OCI-LY1 (cell line): ENCODE measurements at regions not wholly inside any gene's neighbourhood (a gene's known extent, or its start where the extent isn't known, plus 50 kb on each side); places are given as distances from the start of the nearest gene placed in this dataset.

Source experiments
- H2AFZ ChIP-seq: fragments of 200-600 bp; sonication (generic), shearing (Covaris generic); 2 replicates; pipeline ENCODE4 v1.6.0; 2014; ENCODE audit warnings: antibody characterized with exemption, mild to moderate bottlenecking, low read length
- H3F3A ChIP-seq: fragments of 200-600 bp; sonication (generic), shearing (Covaris generic); 2 replicates; pipeline ENCODE4 v1.6.0; 2014; ENCODE audit warnings: mild to moderate bottlenecking, antibody characterized with exemption, low read length, moderate library complexity; ENCODE audit not compliant: insufficient read depth
- H3K27ac ChIP-seq: fragments of 200-600 bp; sonication (generic); 2 replicates; pipeline ENCODE4 v1.5.1; 2014; ENCODE audit warnings: low read length, mixed run types, mild to moderate bottlenecking, low read depth; ENCODE audit not compliant: poor library complexity, severe bottlenecking
- H3K27me3 ChIP-seq: fragments of 200-600 bp; sonication (generic); 2 replicates; pipeline ENCODE4 v1.6.0; 2014; ENCODE audit warnings: antibody characterized with exemption, mild to moderate bottlenecking, low read length, moderate library complexity; ENCODE audit not compliant: insufficient read depth
- H3K36me3 ChIP-seq: fragments of 200-600 bp; sonication (generic); 2 replicates; pipeline ENCODE4 v1.6.1; 2014; ENCODE audit warnings: mild to moderate bottlenecking, antibody characterized with exemption, low read length, moderate library complexity, mixed read lengths; ENCODE audit not compliant: insufficient read depth
- H3K4me1 ChIP-seq: fragments of 200-600 bp; sonication (generic); 2 replicates; pipeline ENCODE4 v1.5.1; 2014; ENCODE audit warnings: mild to moderate bottlenecking, low read length, moderate library complexity; ENCODE audit not compliant: insufficient read depth, severe bottlenecking
- H3K4me2 ChIP-seq: fragments of 200-600 bp; sonication (generic), shearing (Covaris generic); 2 replicates; pipeline ENCODE4 v1.6.1; 2014; ENCODE audit warnings: low read length
- H3K4me3 ChIP-seq: fragments of 200-600 bp; sonication (generic); 2 replicates; pipeline ENCODE4 v1.5.1; 2014; ENCODE audit warnings: low read length, low read depth, mild to moderate bottlenecking, mixed read lengths; ENCODE audit not compliant: poor library complexity, severe bottlenecking
- H3K79me2 ChIP-seq: fragments of 200-600 bp; shearing (Covaris generic); 2 replicates; pipeline ENCODE4 v1.6.1; 2016; ENCODE audit warnings: mixed run types, low read length, mixed read lengths; ENCODE audit not compliant: insufficient read depth
- H3K9ac ChIP-seq: fragments of 200-600 bp; sonication (generic), shearing (Covaris generic); 2 replicates; pipeline ENCODE4 v1.6.1; 2014; ENCODE audit warnings: mild to moderate bottlenecking, low read length, mixed read lengths
- H3K9me2 ChIP-seq: fragments of 200-600 bp; sonication (generic), shearing (Covaris generic); 2 replicates; pipeline ENCODE4 v1.6.1; 2014; ENCODE audit warnings: low read depth, mild to moderate bottlenecking, low read length, mixed read lengths
- H3K9me3 ChIP-seq: fragments of 200-600 bp; shearing (Covaris generic); 2 replicates; pipeline ENCODE4 v1.6.1; 2014; ENCODE audit warnings: low read length, mixed read lengths
- H4K20me1 ChIP-seq: fragments of 200-600 bp; sonication (generic), shearing (Covaris generic); 2 replicates; pipeline ENCODE4 v1.6.0; 2016; ENCODE audit warnings: mild to moderate bottlenecking, low read length; ENCODE audit not compliant: insufficient read depth
- EZH2 ChIP-seq: fragments of 200-600 bp; sonication (generic), shearing (Covaris generic); IDR thresholded peaks from 2 replicates; pipeline ENCODE4 v1.8.0; 2017; ENCODE audit warnings: borderline replicate concordance, mixed run types, mild to moderate bottlenecking, antibody characterized with exemption, low read length, moderate library complexity, mixed read lengths
- TF ChIP-seq, protein P1 (sequence below): fragments of 200-600 bp; sonication (generic), shearing (Covaris generic); IDR thresholded peaks from 2 replicates; pipeline ENCODE4 v1.5.1; 2017; ENCODE audit warnings: mild to moderate bottlenecking, antibody characterized with exemption, low read length, moderate library complexity, mixed read lengths

DNA sequence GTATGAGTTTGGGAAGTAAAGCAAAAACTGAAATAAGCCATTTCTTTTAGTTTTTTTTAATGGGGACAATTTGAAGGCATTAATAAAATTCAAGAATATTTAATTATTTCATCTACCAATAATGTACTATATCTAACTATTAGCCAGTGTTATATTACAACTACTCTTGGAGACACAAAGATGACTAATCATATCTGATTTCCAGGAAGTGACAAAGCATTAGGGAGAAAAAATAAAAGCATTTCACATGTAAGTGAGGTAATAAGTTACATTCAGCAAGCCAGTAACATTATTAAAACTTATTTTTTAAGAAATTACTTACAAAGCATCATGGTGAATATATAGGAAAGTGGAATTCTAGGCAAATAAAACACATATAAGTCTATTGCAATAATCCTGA is 781.3 kb upstream of the NRXN1 start:
- H4K20me1 ChIP-seq: no peaks in the 10 kb centered on the region
- H3K4me2 ChIP-seq: no peak overlapping the region
- H3K79me2 ChIP-seq: no peaks in the 10 kb centered on the region
- no peaks in the 10 kb centered on the region for H3K27me3 ChIP-seq
- H2AFZ ChIP-seq: no peak overlapping the region
- H3K27ac ChIP-seq: no peak overlapping the region
- H3F3A ChIP-seq: no peaks in the 10 kb centered on the region
- TF ChIP-seq, protein P1, sequence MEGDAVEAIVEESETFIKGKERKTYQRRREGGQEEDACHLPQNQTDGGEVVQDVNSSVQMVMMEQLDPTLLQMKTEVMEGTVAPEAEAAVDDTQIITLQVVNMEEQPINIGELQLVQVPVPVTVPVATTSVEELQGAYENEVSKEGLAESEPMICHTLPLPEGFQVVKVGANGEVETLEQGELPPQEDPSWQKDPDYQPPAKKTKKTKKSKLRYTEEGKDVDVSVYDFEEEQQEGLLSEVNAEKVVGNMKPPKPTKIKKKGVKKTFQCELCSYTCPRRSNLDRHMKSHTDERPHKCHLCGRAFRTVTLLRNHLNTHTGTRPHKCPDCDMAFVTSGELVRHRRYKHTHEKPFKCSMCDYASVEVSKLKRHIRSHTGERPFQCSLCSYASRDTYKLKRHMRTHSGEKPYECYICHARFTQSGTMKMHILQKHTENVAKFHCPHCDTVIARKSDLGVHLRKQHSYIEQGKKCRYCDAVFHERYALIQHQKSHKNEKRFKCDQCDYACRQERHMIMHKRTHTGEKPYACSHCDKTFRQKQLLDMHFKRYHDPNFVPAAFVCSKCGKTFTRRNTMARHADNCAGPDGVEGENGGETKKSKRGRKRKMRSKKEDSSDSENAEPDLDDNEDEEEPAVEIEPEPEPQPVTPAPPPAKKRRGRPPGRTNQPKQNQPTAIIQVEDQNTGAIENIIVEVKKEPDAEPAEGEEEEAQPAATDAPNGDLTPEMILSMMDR: no peak
- H3K9ac ChIP-seq: no peak overlapping the region
- H3K36me3 ChIP-seq: no peaks in the 10 kb centered on the region
- H3K4me3 ChIP-seq: no peak overlapping the region
- no peaks in the 10 kb centered on the region for H3K4me1 ChIP-seq
- no peaks in the 10 kb centered on the region for H3K9me2 ChIP-seq
- no peaks in the 10 kb centered on the region for H3K9me3 ChIP-seq

DNA sequence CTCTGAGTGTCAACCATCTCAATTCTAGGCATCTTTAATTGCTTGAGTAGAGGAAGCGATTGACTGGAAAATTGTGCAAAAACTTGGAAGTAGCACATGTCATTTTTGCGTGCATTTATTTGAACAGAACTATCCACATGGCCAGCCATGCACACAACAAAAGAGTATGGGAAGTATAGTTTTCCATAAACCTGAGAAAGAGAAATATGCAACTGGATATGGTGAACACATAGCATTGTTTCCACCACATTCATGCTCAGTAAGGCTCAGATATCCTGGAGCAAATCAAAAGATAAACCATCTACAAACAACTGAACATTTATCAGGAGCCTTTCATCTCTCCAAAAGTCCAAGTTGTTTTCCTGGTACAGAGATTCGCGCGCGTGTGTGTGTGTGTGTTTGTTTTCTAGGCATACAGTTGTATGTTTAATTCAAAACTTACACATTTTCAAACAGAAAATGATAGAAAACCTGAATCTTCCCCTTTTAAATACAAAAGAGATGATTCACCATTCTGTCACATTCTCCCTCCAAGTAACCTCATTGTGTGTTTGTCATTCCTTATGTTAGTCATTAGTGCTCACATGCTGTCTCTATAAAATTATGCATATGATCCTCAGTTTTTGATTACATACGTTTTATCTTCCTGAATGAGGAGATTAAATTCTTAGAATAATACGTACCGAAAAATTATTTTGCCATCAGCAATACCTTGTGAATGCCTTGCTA is 780.4 kb upstream of the NRXN1 start:
- H3K79me2 ChIP-seq: no peaks in the 10 kb centered on the region
- no peaks in the 10 kb centered on the region for H4K20me1 ChIP-seq
- H3K36me3 ChIP-seq: no peaks in the 10 kb centered on the region
- no peaks in the 10 kb centered on the region for H3K4me1 ChIP-seq
- H3K9me3 ChIP-seq: no peaks in the 10 kb centered on the region
- H3K4me3 ChIP-seq: no peak overlapping the region
- no peak overlapping the region for H3K9ac ChIP-seq
- H3K27me3 ChIP-seq: no peaks in the 10 kb centered on the region
- TF ChIP-seq EZH2: no peak
- TF ChIP-seq, protein P1: no peak
- H3K4me2 ChIP-seq: no peak overlapping the region
- no peak overlapping the region for H3K27ac ChIP-seq
- no peak overlapping the region for H2AFZ ChIP-seq
- no peaks in the 10 kb centered on the region for H3F3A ChIP-seq
- H3K9me2 ChIP-seq: no peaks in the 10 kb centered on the region

DNA sequence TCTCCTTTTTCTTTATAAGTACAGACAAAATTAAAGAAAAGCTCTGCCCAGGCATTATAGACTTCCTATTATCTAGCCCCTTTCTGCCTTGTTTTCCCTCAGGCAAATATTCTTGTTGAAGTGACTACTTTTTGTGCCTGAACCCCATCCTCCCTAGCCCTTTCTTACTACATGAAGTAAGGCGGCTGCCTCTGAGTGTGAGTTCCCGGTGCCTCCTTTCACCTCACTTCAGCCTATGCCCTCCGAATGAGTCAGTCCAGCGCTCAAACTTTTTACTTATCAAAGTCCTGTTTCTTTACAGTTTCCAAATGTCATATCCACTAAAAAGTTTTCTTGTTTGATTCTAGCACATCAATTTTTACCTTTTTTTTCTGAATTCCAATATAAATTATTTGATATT is 778.3 kb upstream of the NRXN1 start:
- Histone ChIP-seq H3K36me3 (no peaks in the 10 kb centered on the region), H3K4me1 (no peaks in the 10 kb centered on the region), H3K9me2 (no peaks in the 10 kb centered on the region), H3F3A (no peaks in the 10 kb centered on the region), H3K4me3 (no peak overlapping the region), H3K79me2 (no peaks in the 10 kb centered on the region), H3K27ac (no peak overlapping the region), H3K9ac (no peak overlapping the region), H3K27me3 (no peaks in the 10 kb centered on the region), H4K20me1 (no peaks in the 10 kb centered on the region), H3K4me2 (no peak overlapping the region), H3K9me3 (no peaks in the 10 kb centered on the region), H2AFZ (no peak overlapping the region)
- TF ChIP-seq EZH2: no peak
- TF ChIP-seq, protein P1: no peak
